Urothelium cell line (cell line): ENCODE measurements at regions not wholly inside any gene's neighbourhood (a gene's known extent, or its start where the extent isn't known, plus 50 kb on each side); places are given as distances from the start of the nearest gene placed in this dataset.
"Not testable (repeated sequence)": the region's sequence is repeated elsewhere in the genome, so short reads cannot be mapped to it uniquely, and the experiment has no call there.

Experiments used
- DNase-seq: peaks from one replicate; pipeline ENCODE4 v3.0.0; 2011; ENCODE audit warnings: low spot score, mixed read lengths
- FAIRE-seq: peaks from 2 replicates; lab custom pipeline; 2011; peaks lifted over from hg19 to GRCh38; lab: Jason Lieb, UNC

GRCh38 chr5:174529925-174530681 is 194.3 kb upstream of the MSX2 start:
- FAIRE-seq (no peak), DNase-seq (no peak)

- FAIRE-seq, result no peak
- peak; percentile 12 for DNase-seq
Observed at GRCh38 chr5:174531782-174532191, 192.6 kb upstream of the MSX2 start.

- FAIRE-seq, result no peak
- DNase-seq, result peak; percentile 93
Observed at GRCh38 chr5:174532455-174533453, 191.6 kb upstream of the MSX2 start.

- DNase-seq, result peak; percentile 61
- FAIRE-seq, result no peak
Observed at GRCh38 chr5:174533751-174534241, 190.6 kb upstream of the MSX2 start.

GRCh38 chr5:174535669-174536068 is 188.7 kb upstream of the MSX2 start:
- FAIRE-seq, result no peak

GRCh38 chr5:174539823-174540222 is 184.6 kb upstream of the MSX2 start:
- not testable (repeated sequence) for DNase-seq, FAIRE-seq

More at GRCh38 chr5:174535669-174536068, 188.7 kb upstream of the MSX2 start:
- peak; percentile 29 for DNase-seq

- FAIRE-seq (no peak), DNase-seq (no peak)
Observed at GRCh38 chr5:174542037-174542436, 182.3 kb upstream of the MSX2 start.

GRCh38 chr5:174542471-174542870 is 181.9 kb upstream of the MSX2 start:
- DNase-seq (no peak), FAIRE-seq (no peak)

GRCh38 chr5:174545926-174546325 is 178.5 kb upstream of the MSX2 start:
- DNase-seq (no peak), FAIRE-seq (no peak)

- DNase-seq, result no peak
- FAIRE-seq, result no peak
Observed at GRCh38 chr5:174547814-174548213, 176.6 kb upstream of the MSX2 start.

GRCh38 chr5:174549254-174549653 is 175.1 kb upstream of the MSX2 start:
- FAIRE-seq, result no peak
- DNase-seq, result no peak

- DNase-seq, result no peak
- no peak for FAIRE-seq
Observed at GRCh38 chr5:174550026-174550425, 174.4 kb upstream of the MSX2 start.

- no peak for FAIRE-seq
- DNase-seq, result no peak
Observed at GRCh38 chr5:174552428-174552827, 172.0 kb upstream of the MSX2 start.

GRCh38 chr5:174553556-174553955 is 170.8 kb upstream of the MSX2 start:
- DNase-seq (no peak), FAIRE-seq (no peak)

GRCh38 chr5:174555726-174556125 is 168.7 kb upstream of the MSX2 start:
- FAIRE-seq (no peak), DNase-seq (no peak)

GRCh38 chr5:174556756-174557155 is 167.6 kb upstream of the MSX2 start:
- FAIRE-seq, result no peak

GRCh38 chr5:174558190-174558589 is 166.2 kb upstream of the MSX2 start:
- FAIRE-seq, result no peak
- no peak for DNase-seq

More at GRCh38 chr5:174556756-174557155, 167.6 kb upstream of the MSX2 start:
- no peak for DNase-seq

GRCh38 chr5:174559141-174559540 is 165.2 kb upstream of the MSX2 start:
- FAIRE-seq, result no peak
- DNase-seq, result no peak

- DNase-seq (no peak), FAIRE-seq (no peak)
Observed at GRCh38 chr5:174559566-174560090, 164.8 kb upstream of the MSX2 start.

- DNase-seq, result no peak
- no peak for FAIRE-seq
Observed at GRCh38 chr5:174560861-174561260, 163.5 kb upstream of the MSX2 start.

GRCh38 chr5:174563040-174563439 is 161.3 kb upstream of the MSX2 start:
- FAIRE-seq, DNase-seq: not testable (repeated sequence)
